NCI-H2196 (cell line): ENCODE measurements at regions not wholly inside any gene's neighbourhood (a gene's known extent, or its start where the extent isn't known, plus 50 kb on each side); places are given as distances from the start of the nearest gene placed in this dataset.
"Not testable (repeated sequence)": the region's sequence is repeated elsewhere in the genome, so short reads cannot be mapped to it uniquely, and the experiment has no call there.

Experiments used
- DNase-seq: peaks from one replicate; lab custom pipeline; 2025; ENCODE audit not compliant: unreplicated experiment; lab: John Stamatoyannopoulos, UW

- no peak for DNase-seq
Observed at GRCh38 chr1:177646757-177647730, 322.8 kb downstream of the SEC16B start.

DNA sequence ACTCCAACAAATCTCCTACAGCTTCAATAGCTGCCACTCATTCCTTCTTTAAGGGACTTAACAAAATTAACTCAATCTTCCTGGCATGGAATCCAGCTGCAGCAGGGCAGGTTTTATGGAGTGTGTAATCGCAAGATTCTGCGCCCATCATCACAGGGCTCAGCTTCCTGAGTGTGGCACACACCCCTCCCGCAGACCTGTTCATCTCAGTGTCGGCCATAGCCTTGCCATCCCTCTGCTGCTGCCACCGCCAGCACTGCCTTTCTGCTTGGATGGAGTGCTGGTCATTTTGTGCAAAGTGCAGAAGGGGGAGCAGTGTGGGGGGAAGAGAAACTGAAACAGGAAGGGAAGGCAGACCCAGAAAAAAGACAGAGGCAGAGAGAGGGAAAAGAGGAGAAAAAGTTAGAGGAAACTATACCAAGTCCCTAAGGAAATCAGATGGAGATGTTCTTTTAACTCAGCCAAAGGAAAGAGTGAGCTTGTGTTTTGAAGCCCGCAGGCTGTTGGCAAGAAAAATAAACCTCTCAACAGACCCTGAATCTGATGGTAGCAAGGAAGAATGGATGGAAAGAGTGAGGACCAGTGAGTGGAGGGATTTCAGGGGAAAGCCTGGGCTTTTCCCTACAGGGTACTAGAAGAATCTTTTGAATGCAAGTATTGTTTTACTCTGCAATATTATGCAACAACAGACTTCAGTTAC, 324.2 kb downstream of the SEC16B start:
- no peak for DNase-seq

GRCh38 chr1:177640687-177641086, 329.2 kb downstream of the SEC16B start:
- DNase-seq, result no peak

DNA sequence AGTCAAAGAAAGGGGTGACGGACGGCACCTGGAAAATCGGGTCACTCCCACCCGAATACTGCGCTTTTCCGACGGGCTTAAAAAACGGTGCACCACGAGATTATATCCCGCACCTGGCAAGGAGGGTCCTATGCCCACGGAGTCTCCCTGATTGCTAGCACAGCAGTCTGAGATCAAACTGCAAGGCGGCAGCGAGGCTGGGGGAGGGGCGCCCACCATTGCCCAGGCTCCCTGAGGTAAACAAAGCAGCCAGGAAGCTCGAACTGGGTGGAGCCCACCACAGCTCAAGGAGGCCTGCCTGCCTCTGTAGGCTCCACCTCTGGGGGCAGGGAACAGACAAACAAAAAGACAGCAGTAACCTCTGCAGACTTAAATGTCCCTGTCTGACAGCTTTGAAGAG, 335.7 kb downstream of the SEC16B start:
- not testable (repeated sequence) for DNase-seq

DNA sequence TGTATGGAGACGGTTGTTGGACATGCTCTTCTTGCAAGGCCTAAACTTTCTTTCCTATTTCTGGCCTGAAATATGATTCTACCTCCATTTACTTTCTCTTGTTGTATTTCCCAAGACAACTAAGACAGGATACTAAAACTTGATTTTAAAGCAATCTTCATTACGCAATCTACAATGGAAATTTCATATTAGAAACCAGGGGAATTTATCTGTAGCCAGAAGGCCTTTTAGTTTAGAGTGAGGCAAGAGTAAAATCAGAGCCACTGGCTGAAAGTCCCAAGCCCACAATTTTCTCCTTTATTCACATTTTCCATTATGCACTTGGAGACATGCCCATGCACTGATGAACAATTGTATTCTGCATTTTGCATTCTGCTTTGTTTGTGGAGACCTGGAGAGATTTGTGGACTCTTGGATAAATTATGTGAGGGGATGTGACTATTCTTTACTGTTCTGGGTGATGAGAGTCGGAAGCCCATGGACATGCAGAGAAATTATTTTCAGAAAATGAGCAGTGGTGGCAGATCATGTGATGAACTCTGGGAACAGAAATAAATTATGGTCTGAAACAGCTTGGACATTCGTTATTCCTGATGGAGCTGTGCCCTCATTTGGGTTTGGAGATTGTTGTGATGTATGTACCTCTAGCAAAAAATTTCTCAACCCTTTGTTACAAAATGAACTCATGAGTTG, 336.8 kb downstream of the SEC16B start:
- DNase-seq, result no peak

GRCh38 chr1:177631770-177632169, 338.1 kb downstream of the SEC16B start:
- DNase-seq, result no peak

DNA sequence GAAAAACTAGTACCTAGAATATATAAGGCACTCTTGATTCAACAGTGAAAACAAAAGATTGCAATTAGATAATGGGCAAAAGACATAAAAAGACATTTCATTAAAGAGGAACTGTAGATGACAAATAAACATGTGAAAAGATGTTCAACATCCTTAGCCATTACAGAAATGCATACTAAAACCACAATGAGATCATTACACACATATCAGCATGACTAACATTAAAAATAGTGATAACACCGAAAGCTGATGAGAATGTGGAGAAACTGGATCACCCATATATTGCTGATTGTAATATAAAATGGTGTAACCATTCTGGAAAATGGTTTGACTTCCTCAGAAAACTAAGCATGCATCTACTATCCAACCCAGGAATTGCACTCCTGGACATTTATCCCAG, 340.3 kb downstream of the SEC16B start:
- DNase-seq, result no peak

DNA sequence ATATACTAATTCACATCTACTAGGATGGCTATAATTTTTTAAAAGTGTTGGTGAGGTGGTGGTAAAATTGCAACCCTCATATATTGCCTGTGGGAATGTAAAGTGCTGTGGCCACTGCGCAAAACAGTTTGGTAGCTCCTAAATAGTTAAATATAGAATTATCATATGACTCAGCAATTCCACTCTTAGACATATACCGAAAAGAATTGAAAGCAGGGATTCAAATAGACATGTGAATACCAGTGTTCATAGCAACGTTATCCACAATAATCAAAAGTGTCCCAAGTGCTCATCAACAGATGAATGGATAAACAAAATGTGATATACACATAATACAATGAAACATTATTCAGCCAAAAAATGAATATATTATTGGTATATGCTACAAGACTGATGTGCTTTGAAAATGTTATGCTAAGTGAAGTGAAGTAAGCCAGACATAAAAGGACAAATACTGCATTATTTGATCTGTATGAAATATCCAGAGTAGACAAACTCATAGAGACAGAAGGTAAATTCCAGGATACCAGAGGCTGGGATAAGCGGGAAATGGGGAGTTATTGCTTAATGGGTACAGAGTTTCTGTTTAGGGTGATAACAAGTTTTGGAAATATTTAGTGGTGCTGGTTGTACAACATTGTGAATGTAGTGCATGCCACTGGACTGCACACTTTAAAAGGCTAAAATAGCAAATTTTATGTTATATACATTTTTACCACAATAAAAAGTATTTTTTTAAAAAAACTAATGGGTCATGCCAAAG, 342.5 kb downstream of the SEC16B start:
- DNase-seq, result no peak

- DNase-seq, result no peak
Observed at GRCh38 chr1:177620636-177621190, 349.1 kb downstream of the SEC16B start.

DNA sequence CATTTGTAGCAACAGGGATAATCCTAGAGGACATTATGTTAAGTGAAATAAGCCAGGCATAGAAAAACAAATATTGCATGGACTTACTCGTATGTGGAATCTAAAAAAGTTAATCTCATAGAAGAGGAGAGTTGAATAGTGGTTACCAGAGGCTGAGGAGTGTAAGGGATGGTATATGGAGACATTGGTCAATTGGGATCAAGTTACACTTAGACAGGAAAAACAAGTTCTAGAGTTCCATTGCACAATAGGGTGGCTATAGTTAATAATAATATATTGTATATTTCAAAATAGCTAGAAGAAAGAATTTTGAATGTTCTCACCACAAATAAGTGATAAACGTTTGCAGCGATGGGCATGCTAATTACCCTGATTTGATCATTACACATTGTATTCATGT, 354.6 kb downstream of the SEC16B start:
- no peak for DNase-seq

DNA sequence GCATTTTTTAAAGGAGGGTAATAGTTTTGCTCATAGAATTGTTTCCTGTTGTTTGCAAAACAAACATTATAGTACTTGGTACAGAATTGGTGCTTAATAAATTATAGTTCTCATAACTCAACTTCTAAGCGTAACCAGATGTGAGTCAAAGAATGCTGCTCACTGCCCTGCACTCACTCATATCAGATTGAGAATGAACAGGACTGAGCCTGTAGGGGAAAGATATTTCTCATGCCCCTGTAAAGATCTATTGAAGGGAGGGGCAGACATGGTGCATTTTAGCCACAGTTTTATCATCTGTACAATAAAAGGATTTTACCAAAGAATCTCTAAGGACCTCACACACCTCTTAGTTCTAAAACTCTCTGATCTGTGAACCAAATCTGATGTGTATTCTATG, 358.5 kb downstream of the SEC16B start:
- no peak for DNase-seq

GRCh38 chr1:177609953-177610352, 359.9 kb downstream of the SEC16B start:
- DNase-seq, result no peak

DNA sequence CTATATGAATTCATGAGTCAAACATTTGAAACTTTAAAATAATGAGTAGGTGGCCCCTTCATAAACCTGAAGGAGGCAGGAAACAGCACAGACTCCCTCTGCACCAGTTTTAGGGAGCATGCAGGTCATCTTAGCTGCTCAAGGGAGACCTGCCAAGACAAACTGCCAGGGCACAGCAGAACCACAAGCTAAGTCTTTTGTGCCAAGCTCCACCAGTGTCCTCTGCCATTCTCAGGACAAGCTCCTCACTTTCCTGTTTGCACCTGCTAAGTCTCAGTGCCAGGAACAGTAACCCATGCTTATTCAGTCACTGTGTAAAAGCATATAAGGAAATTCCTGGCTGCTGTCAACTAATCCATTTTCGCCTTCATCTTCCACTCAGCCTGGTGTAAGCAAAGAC, 368.9 kb downstream of the SEC16B start:
- no peak for DNase-seq

GRCh38 chr1:177600321-177600720, 369.5 kb downstream of the SEC16B start:
- no peak for DNase-seq

DNA sequence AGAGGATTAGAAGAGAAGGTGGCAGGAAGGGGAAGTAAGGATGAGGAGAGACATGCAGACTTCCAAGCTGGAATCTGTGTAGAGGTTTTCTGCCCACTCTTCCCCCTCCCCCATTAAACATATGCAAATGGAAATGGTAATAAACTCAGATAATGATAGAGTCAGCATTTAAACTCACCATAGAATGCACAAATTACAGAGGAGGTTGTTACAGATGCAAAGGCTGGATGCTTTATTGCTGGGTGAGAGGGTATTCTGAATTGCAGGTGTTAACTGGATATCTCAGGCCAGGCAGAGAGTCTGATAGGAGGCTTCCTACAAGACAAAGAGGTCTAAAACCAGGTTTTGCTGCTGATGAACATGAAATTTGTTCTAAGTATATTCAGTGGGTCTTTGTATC, 372.5 kb downstream of the SEC16B start:
- no peak for DNase-seq

DNA sequence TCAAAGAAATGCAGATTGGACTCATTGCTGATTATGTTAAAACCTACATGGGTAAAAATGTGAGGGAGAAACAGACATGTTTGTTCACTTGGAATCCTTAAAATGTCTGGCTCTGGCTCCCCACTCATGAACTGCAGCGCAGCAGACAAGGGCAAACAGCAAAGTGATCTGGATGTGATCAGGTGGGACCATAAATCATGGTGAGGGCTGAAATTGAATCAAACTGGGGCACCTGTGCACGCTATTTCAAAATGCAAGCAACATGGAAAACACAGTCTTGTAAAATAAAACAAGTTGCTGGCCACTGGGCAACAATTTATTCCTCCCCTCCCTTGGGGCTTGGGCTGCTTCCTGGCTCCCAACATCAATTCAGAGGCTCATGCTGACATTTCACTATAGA, 373.4 kb downstream of the SEC16B start:
- no peak for DNase-seq

- no peak for DNase-seq
Observed at GRCh38 chr1:177593105-177593504, 376.8 kb downstream of the SEC16B start.

- no peak for DNase-seq
Observed at GRCh38 chr1:177592624-177593023, 377.2 kb downstream of the SEC16B start.

DNA sequence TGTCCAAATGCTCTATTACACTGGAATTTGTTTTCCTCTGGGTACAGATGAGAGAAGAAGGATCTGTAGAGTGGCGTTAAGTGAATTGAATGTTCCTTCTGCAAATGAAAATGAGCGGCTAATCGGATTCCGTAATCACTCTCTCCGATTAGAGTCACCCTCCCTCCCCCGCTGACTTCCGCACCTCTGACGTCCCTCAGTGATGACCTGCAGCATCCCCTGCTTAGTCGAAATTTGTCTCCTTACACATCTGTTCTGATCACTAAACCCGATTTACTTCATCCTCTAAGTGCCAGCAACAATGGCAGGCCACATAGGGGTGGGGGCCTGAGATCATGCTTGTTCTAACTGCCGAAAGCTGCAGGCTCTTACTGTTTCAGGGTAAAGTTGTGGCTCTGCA, 378.7 kb downstream of the SEC16B start:
- no peak for DNase-seq

DNA sequence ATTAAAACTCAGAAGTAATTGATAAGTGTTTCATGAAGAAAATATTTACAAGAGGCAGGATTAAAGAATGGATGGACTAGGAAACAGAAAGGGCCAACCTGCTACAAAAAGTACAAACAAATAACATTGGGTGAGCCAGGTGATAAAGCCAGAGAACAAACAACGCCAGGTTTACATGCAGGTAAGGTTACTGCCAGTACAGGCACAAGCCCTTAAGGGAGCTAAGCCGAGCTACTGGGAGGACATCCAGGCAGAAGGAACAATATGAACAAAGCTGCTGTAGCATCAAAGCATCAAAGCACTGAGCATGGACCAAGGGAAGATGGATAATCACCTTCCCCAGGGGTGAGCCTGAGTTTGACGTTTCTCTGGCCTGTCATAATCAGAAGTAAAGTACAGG, 380.7 kb downstream of the SEC16B start:
- DNase-seq, result no peak

DNA sequence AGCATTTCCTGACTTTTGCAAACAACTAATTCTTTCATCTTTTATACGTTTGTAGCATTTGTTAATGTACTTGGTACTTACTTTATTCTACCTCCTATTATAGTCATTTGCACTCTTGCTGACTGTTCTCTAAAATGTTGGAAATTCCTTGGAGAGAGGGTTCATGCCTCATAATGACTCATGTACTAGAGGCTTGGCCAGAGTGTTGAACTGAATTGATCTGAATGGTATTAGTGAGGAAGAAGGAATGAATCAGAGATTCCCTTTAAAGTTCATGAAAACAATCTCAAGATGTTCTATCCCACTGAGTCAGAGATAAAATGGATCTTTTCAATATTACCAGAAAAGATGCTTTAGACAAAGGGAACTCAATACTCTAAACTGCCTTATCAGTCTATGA, 383.4 kb downstream of the SEC16B start:
- no peak for DNase-seq
